ENCODE measurements at regions not wholly inside any gene's neighbourhood (a gene's known extent, or its start where the extent isn't known, plus 50 kb on each side); places are given as distances from the start of the nearest gene placed in this dataset.

DNA sequence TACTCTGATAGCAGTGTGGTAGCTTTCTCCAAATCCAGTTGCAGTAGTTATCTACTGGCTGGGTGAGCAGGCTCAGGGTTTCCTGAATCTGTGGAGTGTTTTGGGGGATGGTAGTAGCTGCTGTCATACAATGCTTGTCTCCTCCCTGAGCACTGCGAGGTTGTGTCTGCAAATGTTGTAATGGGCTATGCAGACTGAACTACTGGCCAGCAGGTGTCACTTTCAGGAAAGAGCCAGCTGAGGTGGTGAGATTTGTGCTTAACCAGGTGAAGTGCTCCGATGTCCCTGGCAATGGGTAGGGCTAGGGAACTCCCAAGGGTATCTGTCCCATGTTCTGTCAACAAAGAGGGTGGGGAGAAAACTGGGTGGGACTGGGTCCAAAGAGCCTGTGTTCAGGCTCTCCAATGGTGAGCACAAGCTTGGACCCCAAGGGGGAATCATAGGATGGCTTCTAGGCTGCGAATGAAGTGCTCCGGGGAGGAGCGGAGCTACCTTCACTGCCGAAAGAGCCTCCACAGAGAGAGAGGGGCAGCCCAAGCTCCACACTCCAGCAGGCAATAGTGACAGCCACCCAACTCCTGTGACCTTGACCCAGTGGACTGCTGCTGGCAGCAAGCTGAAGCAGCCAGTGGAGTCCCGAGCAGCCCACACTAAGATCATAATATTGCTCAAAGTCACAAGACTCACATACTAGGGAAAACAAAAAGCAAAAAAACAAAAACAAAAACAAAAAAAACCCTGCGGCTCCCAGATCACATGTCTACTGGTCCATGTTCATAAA lies 1324.0 kb upstream of the USP15 start:
- DNase-seq: no peak

DNA sequence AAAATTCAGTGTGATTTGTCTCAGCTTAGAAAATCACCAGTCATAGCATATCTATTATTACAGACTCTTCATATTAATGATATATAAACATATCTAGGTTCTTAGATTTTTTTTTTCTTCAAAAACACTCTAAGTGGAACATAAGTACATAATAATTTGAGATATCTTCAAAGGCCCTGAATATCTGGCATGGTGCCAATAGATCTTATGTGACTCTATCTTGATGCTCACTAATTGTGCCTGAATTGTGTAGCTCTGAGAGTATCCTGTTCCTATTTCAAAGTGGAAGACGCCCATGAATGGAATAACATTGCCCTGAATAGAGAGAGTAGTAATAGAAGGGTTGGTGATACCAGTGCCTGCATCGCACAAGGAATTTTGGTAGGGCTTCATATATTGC lies 1312.7 kb upstream of the USP15 start:
- DNase-seq: no peak

DNA sequence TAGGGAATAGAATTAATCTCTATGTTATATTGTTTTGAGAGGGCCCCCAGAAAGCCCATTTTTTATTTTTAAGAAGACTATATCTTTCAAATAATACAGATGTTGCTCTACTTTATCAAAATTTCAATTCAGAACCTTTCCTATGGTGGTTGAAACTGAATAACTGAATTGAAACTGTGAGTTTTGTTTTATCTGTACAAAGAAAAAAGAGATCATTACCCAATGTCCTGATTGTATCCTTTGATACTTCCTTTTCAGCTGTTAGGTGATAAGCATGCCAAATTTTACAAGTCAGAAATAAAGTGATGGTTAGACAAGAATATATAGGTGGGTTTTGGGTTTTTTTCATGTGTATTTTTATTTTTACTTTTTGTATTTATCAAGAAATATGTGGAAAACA lies 1293.1 kb upstream of the USP15 start:
- no peak for DNase-seq

DNA sequence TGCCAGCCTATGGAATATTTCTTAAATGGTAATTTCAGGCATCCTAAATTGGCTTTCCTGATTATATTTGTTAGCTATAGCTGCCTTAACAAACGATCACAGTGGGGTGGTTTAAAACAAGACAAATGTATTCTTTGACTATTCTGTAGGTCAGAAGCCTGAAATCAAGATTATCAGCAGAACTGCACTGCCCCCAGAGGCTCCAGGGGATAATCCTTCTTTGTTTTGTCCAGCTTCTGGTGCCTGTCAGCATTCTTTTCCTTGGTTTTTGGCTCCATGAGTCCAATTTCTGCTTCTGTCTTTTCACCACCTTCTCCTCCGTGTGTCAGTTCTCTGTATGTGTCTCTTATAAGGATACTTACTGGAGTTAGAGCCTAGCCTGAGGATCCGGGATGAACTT lies 1282.2 kb upstream of the USP15 start:
- DNase-seq: no peak

DNA sequence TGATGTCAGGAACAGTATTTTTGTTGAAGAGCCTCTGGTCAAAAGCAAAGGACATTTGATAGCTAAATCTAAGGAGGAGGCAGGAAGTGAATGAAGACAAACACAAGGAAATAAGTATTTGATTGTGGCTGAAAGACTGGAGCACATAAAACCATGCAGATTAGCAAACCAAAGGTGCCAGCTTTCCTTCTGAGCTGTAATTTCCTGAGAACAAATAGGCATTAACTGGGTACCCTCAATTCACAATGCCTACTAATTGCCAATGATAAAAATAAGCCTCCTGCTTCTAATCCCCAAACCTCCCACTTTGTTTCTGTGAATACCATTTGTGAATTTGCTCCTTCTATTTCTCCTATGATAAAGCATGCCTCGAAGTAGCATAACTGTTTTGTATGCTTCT lies 1279.6 kb upstream of the USP15 start:
- no peak for DNase-seq

DNA sequence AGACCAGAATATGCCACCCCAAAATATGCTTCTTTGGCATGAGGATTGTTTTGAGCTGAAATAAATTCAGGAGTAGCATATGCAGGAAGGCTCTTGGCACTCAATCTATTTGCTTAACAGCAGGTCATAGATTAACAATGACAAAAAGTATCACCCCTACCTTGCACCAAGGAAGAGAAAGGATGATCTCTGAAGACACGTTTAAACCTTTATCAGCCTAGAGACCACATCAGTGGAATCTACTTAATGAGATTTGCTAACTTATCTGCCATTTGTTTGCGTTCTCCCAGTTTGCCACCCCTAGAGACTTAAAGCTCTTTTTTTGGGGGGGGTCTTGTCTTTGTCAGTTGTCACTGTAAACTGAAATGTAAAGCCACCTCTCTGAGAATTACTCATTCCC lies 1278.7 kb upstream of the USP15 start:
- DNase-seq: no peak

DNA sequence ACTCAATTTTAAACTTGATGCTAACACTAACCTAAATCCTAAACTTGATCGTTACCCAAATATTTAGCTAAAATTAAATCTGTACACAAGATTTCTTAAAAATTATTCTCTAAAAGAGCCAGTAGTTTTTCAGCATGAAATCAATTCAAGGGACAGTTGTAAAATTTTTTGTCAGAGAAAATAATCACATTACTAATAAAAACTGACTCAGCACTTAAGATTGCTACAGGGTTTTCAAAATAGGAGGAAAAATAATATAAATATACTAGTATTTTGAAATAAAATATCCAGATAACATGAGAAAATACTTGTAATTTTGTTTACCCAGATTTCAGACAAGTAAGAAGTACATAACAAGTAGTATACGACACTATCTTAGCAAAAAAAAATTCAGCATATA lies 1268.1 kb upstream of the USP15 start:
- no peak for DNase-seq

DNA sequence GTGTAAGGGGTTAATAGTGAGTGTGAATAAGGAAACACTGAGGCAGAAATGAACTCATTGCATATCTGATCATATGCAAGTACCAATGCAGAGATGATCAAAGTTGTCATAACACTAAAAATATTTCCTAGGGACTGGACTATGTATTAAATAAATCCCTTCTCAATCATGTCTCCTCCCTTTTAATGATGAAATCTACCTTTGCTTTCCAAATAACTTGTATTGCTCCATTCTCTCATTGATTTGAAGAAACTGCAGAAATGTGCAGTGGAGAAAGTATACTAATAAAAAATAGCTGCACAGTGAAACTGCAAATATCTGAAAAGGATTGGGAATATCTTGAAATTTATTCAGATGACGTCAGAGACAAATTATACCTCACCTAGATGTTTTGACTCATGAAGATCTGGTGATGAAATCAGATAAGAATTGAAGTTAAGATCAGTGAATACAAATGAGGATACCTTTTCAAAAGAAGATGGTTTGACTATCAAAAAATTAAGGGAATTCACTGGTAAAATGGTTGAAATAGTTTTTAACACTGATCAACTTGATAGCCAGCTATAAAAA lies 1264.9 kb upstream of the USP15 start:
- DNase-seq: no peak

DNA sequence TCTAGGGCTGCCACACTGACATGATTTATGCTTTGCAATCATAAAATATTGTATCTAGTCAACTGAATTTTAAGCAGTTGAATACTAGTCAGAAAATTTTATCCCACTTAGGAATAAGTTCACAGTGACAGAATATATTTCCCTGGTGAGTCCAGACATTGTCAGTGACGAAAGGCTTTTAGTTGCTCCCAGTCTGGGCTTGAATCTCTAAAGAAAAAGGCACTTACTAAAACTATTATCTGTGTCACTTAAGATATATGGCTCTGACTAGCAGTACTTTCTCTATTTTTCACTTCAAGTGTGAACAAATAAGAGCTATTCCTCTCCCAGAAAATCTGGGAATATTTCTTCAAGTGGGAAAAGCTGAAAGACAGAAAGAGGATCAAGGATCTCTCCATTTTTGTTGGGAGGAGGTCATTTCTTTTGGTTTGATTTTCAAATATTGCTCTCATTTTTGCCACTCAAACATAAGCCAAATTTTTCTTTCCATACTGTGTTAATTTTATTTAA lies 1262.3 kb upstream of the USP15 start:
- no peak for DNase-seq

DNA sequence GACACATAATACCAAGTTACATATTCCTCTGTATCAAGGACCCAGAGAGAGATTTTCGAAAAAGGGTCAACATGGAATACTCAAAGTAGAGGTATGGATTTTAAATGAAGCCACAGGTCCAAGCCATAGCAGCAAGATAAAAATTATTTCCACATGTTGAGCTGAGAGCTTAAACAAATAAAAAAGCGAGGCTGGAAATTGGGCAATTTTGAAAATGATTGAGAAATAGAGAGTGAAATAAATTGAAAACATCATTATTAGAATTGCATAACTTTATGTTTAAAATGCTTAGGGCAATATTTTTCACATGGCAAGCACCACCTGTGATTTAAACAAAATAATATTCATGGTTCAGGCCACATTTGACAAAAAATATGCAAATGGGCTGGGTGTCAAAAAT lies 1251.0 kb upstream of the USP15 start:
- no peak for DNase-seq

DNA sequence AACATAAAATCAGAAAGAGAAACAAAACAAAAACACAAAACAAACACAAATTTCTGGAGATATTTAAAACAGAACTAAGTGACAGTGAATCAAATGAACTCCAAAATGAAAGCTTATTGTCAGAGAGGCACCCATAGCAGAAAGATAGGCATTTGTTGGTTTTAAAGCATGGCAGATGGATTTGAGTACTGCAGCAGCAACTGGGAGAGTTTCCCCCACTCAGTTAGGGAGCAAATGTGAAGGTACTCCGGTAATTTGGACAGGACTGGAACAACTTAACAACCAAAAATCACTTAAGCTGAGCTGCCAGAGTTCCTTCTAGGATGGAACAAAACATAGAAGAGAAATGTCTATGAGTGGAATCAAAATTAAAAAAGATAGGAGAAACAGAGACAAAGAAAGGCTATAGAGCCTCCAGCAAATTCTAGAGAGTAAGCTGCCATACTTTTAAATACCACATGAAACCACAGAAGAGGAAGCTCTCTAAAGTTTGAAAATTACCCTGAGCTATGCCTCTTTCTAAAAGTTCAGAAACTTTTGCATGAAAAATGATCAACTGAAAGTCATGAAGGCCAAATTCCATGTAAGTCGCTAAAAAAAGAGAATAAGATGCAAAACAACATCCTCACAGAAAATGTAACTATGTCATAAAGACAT lies 1248.3 kb upstream of the USP15 start:
- no peak for DNase-seq

DNA sequence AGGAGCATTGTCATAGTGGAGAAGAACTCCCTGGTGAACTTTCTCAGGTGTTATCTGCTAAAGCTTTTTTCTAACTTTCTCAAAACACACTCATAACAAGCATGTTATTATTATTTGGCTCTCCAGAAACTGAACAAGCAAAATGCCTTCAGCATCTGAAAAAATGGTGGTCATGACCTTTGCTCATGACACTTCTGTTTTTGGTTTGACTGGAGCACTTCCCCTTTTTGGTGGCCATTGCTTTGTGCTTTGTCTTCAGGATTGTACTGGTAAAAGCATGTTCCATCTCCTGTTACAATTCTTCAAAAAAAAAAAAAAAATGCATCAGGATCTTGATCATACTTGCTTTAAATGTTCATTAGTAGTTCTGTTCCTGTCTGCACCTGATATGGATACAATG lies 1241.6 kb upstream of the USP15 start:
- no peak for DNase-seq

DNA sequence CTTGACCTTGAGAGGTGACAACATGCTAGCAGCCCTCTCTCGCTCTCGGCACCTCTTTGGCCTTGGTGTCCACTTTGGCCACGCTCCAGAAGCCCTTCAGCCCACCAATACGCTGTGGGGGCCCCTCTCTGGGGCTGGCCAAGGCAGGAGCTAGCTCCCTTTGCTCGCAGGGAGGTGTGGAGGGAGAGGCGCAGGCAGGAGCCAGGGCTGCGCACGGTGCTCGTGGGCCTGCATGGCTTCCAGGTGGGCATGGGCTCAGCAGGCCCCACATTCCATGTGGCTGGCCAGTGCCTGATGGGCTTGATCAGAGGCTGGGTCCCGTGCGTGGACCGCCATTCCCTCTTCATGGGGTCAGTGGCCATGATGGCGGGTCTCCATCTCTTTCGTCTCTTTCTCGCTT lies 1237.0 kb upstream of the USP15 start:
- no peak for DNase-seq

DNA sequence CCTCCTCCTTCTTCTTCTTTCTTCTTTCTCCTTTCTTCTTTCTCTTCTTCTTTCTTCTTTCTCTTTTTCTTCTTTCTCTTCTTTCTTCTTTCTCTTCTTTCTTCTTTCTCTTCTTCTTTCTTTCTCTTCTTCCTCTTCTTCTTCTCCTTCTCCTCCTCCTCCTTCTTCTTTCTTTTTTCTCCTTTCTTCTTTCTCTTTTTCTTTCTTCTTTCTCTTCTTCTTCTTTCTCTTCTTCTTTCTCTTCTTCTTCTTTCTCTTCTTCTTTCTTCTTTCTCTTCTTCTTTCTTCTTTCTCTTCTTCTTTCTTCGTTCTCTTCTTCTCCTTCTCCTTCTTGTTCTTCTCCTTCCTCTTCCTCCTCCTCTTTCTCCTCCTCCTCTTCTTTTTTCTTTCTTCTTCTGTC lies 1230.7 kb upstream of the USP15 start:
- DNase-seq: no peak

DNA sequence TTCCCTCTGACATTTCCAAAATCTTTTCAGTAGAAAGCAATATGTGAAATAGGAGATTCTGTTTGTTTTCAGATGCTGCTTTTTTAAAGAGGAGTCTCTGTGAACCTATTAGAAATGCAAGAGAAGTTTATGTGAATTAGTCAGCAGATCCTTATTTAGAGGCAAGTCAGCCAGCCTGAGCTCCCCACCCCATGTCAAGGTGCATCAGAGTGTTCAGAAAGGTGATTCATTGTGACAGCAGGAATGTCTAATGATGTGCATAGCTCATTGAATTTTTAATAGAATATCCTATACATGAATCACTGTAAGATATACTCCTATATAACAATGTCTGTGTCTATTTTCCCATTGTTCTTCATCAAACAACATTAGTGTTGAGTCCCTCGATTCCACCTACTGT lies 1222.4 kb upstream of the USP15 start:
- DNase-seq: no peak

DNA sequence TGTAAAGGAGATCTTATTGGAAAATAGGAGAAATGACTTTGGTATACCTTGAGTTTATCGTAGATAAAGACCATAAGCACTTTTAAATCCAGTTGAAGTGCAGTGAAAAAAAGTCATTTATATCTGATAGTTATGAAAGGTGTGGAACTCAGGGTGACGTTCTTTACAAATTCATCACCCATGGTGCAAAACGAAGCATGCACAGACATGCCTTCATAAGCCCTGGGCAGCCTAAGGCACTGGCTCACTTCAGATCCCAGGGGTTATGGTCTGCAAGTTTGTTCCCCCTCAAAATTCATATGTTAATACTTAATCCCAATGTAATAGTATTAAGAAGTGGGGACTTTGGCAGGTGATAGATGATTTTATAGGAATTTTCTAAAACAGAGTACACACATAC lies 1216.4 kb upstream of the USP15 start:
- DNase-seq: no peak

DNA sequence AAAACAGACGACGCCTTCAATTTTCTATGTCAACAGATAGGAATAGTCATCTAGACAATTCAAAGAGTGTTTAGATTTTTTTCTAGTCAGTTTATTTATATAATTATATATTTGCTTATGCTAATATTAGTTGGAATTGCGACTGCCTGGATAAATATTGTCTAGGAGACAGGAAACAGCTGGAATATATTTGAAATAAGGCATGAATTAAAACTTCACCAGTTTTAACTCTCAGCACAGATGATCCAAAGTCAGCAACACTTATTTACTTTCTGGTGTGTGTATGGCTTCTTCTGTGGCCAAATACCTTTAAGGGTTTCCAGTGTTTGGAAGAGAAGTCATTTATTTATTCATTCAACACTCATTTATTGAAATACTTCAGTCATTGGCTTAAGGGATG lies 1215.4 kb upstream of the USP15 start:
- no peak for DNase-seq

DNA sequence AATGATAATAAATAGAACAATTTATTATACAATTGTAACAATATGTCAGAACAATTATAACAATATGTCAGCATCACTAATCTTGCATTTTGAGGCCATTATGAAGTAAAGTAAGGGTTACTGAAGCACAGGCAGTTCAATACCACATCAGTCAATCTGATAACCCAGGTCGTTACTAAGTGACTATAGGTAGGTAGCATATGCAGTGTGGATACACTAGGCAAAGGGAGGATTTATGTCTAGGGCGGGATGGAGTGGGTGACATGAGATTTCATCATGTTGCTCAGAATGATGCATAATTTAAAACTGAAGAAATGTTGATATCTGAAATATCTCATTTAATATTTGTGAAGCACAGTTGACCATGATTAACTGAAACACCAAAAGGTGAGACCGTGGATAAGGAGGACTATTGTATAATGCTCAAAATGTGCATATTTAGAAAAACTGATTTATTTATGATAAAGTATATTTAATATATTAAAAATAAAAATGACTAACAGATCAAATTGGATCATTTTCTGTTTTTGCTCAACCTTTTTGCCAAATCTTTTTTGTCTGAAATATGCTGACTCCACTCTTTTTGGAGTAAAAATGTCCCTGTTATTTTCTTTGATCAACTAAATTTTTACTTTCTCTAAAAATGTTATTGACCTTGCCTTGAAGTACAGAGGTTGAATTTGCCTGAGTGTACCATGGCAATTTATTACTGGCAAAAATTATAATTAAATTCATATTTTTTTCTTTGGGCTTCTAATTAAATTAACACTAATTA lies 1189.4 kb upstream of the USP15 start:
- no peak for DNase-seq

DNA sequence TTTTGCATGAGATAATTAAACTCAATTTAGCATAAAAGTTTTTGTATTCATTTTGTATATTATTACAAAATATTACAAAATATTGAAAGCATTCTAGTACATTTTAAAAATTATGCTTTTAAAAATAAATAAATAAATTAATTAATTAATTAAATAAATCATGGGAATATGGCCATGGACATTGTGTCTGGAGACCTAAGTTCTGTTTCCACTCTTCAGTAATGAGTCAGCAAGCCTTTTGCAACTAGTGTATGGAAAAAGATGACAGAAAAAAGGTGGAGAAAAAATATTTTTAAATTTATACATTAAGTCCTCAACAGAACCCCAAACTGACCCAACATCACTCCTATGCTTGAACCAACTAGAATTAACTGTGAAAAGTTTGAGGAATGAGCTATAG lies 1187.5 kb upstream of the USP15 start:
- no peak for DNase-seq

DNA sequence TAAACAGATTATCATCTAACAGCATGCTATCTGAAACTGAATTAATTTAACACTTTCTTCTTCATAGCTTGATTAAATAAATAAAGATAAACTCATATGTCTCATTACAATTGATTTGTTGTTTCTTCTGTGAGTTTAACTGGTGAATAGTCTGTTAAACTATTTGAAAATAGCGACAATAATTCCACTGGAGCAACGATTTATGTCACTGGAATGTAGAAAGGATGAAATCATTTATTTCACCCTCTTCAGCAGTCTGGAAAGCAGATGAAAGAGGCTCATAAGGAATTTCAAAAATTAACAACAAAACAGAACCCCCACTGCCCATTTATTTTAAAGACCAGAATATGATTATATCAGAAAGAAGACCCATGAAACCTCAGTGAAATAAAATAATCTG lies 1165.1 kb upstream of the USP15 start:
- DNase-seq: no peak

DNA sequence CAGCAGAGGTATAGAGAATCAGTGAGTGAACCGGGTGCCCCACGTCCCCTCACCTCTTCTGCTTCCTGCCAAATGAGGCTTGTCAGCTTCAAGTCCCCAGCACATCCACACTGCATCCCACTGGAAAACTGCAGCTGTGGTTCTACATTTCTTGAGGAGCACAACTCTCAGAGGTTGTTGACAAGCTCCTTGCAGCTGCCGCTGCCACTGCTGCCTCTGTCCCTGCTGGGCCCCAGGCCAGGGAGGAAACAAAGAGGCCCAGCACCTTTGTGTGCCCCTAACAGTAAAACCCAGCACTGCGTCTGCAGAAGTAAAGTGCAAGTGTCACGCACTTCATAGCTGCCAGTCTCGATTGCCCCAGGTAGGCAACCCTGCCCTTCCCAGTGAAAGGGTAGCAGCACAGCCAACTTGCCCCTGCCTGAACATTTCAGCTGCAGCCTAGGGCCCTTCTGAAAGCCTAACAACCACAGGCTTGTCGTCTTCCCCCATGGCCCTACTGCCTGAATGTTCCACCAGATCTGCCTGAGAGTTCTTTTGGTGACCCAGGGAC lies 1162.1 kb upstream of the USP15 start:
- no peak for DNase-seq

DNA sequence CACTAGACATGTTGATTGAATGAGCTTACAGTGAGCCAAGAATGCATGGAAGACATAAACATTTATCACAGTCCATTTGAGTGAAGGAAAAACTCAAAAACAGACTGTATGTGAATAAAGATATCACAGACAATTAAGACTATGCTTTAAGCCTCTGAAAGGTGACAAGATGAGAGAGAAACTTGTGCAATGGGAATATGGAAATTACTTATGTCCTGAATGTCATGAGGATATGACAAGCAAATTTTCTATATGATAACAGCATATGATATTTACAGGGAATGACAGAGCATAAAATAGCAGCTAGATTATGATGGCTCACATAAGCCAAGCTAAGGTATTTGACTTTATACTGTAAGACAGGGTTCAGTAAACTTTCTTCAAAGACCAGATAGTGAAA lies 1153.1 kb upstream of the USP15 start:
- no peak for DNase-seq

DNA sequence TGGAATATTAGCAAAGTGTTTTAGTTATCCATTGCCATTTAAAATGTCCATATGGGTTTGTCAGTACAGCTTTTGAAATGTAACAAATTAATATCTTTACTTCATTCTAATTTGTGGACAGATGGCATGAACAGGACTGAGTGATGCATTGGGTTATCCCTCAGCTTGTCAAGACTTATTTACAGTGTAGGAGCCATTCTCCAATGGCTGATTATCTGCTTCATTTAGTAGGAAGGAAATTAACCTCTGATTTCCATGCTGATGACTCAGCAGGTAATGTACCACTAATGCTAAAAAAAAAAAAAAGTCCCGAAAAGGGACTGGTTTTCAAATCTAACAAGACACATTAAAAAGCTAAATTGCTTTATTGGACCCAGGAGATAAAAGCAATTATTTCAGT lies 1149.0 kb upstream of the USP15 start:
- no peak for DNase-seq
